GM12878 (cell line): ENCODE measurements at regions not wholly inside any gene's neighbourhood (a gene's known extent, or its start where the extent isn't known, plus 50 kb on each side); places are given as distances from the start of the nearest gene placed in this dataset.

Source experiments
- JUNB ChIP-seq: IDR thresholded peaks from 2 replicates; pipeline ENCODE4 v1.6.1; 2016; ENCODE audit warnings: antibody characterized with exemption, mild to moderate bottlenecking
- NFYB ChIP-seq: IDR thresholded peaks from 2 replicates; pipeline ENCODE4 v1.6.1; 2011; ENCODE audit warnings: low read depth, mild to moderate bottlenecking, low read length, improper control_type of control experiment, moderate library complexity; ENCODE audit not compliant: insufficient read depth
- POLR2A ChIP-seq: IDR thresholded peaks from 2 replicates; pipeline ENCODE4 v1.6.1; 2011; ENCODE audit warnings: low read depth, mild to moderate bottlenecking, low read length
- PRDM15 ChIP-seq: fragments of 450-650 bp; formaldehyde crosslinking; IDR thresholded peaks from 2 replicates; pipeline ENCODE4 v1.4.0; 2020; ENCODE audit warnings: mild to moderate bottlenecking, moderate library complexity
- SP1 ChIP-seq: IDR thresholded peaks from one replicate; pipeline ENCODE4 v1.6.1; 2011; ENCODE audit warnings: low read depth, low read length
- TF ChIP-seq, protein P1 (sequence below): IDR thresholded peaks from 2 replicates; pipeline ENCODE4 v1.6.1; 2012; ENCODE audit warnings: mild to moderate bottlenecking, low read depth, low read length

- TF ChIP-seq NFYB = no peak
- TF ChIP-seq PRDM15 (CRISPR knock-in tag) = no peak
- no peak for TF ChIP-seq JUNB
- no peak for TF ChIP-seq POLR2A
- TF ChIP-seq, protein P1, sequence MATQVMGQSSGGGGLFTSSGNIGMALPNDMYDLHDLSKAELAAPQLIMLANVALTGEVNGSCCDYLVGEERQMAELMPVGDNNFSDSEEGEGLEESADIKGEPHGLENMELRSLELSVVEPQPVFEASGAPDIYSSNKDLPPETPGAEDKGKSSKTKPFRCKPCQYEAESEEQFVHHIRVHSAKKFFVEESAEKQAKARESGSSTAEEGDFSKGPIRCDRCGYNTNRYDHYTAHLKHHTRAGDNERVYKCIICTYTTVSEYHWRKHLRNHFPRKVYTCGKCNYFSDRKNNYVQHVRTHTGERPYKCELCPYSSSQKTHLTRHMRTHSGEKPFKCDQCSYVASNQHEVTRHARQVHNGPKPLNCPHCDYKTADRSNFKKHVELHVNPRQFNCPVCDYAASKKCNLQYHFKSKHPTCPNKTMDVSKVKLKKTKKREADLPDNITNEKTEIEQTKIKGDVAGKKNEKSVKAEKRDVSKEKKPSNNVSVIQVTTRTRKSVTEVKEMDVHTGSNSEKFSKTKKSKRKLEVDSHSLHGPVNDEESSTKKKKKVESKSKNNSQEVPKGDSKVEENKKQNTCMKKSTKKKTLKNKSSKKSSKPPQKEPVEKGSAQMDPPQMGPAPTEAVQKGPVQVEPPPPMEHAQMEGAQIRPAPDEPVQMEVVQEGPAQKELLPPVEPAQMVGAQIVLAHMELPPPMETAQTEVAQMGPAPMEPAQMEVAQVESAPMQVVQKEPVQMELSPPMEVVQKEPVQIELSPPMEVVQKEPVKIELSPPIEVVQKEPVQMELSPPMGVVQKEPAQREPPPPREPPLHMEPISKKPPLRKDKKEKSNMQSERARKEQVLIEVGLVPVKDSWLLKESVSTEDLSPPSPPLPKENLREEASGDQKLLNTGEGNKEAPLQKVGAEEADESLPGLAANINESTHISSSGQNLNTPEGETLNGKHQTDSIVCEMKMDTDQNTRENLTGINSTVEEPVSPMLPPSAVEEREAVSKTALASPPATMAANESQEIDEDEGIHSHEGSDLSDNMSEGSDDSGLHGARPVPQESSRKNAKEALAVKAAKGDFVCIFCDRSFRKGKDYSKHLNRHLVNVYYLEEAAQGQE = no peak
- TF ChIP-seq SP1 = no peak
Observed at GRCh38 chr1:81208441-81208840, 592.3 kb upstream of the ADGRL2 start.
